Thyroid gland (tissue), 4 donors: ENCODE measurements at regions not wholly inside any gene's neighbourhood (a gene's known extent, or its start where the extent isn't known, plus 50 kb on each side); places are given as distances from the start of the nearest gene placed in this dataset.

Source experiments
- DNase-seq, 2 donors: peaks; one replicate each; pipeline ENCODE4 v3.0.0-alpha.2; 2019
- H3K27ac ChIP-seq, 3 donors: fragments of 200-600 bp; sonication (generic); 1 replicate in 2 of 3; 2 replicates in 1 of 3; pipeline ENCODE4 v1.5.1; 2016 to 2019; ENCODE audit warnings: mild to moderate bottlenecking in 1 of 3, moderate library complexity in 1 of 3
- H3K27me3 ChIP-seq: fragments of 200-600 bp; sonication (generic); one replicate; pipeline ENCODE4 v1.5.1; 2019
- H3K36me3 ChIP-seq, 2 donors: fragments of 200-600 bp; sonication (generic); one replicate each; pipeline ENCODE4 v1.5.1; 2016 to 2019
- H3K4me1 ChIP-seq, 2 donors: fragments of 200-600 bp; sonication (generic); one replicate each; pipeline ENCODE4 v1.5.1; 2017 to 2019
- H3K4me3 ChIP-seq, 3 donors: fragments of 200-600 bp; sonication (generic); replicated peaks in 1 of 3; 1 replicate in 2 of 3; 2 replicates in 1 of 3; pipeline ENCODE4 v1.5.1; 2016; ENCODE audit warnings: mild to moderate bottlenecking in 1 of 3
- H3K9me3 ChIP-seq: fragments of 200-600 bp; sonication (generic); one replicate; pipeline ENCODE4 v1.5.1; 2017
- CTCF ChIP-seq, 6 experiments: fragments of 200-600 bp in 3 of 6; fragments of 450-650 bp in 3 of 6; sonication (generic) in 3 of 6; IDR thresholded peaks; one replicate each; pipeline ENCODE4 v1.5.1; 2016 to 2019; ENCODE audit warnings: antibody characterized with exemption in 6 of 6, mild to moderate bottlenecking in 2 of 6, inconsistent platforms in 1 of 6, moderate library complexity in 1 of 6
- POLR2A ChIP-seq, 2 donors: fragments of 450-650 bp; IDR thresholded peaks; one replicate each; pipeline ENCODE4 v1.6.1; 2017; ENCODE audit warnings: antibody characterized with exemption in 2 of 2, mild to moderate bottlenecking in 2 of 2, moderate library complexity in 1 of 2
- WGBS, 2 donors: methylation state at CpG; one replicate each; pipeline ENCODE4 v1.1.5; 2017; 5-methylcytosine and 5-hydroxymethylcytosine counted together
- intact Hi-C: fragments of 100-400 bp; cut with DNase I; formaldehyde crosslinking; loops from one replicate; pipeline ENCODE4 v1.15.1; 2023

- peaks cover 8 to 19% of the 10 kb centered on the region in 2 donors for H3K4me1 ChIP-seq
- H3K27me3 ChIP-seq = no peaks in the 10 kb centered on the region
- TF ChIP-seq POLR2A (IDR thresholded peaks at IDR 0.05) = no peak
- H3K27ac ChIP-seq = no peak overlapping the region
- no peak overlapping the region for H3K4me3 ChIP-seq
- 64 to 93% methylated on average over 3 of the region's 3 CpGs for WGBS, 2 donors
- no peaks in the 10 kb centered on the region for H3K36me3 ChIP-seq
- intact Hi-C loops = no loop called here
- H3K9me3 ChIP-seq = no peaks in the 10 kb centered on the region
- no peak for DNase-seq
Observed at GRCh38 chr16:73427164-73427563, 379.2 kb upstream of the ZFHX3 start.

DNA sequence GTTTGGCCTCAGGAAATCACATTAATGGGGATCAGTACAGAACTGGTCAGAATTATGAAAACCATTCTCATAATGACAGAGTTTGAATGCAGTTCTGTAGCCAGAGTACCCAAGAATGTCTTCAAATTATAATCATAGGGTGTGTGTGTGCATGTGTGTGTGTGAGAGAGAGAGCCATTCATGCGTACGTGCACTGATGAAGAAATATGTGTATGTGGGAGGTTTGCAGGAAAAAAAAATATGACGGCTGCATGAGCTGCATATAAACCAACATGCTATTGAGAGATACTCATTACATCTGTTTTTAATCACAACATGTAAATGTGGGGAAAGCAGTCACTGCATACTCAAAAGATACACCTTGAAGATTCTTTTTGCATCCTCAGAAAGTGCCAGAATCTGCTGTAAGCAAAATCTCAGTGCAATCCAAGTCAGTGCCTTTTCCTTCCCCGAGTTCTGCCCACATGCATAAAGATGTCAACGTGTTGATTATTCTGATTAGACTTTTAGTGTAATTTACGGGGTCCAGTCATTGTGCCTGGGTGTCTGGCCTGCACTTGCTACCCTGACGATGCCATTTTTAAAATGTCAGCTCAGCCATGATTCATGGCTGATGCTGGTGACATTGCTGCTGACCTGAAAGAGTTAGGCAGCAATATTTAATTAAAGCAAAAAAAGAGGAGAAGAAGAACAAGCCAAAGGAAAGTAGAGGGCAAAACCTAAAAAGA, 378.7 kb upstream of the ZFHX3 start:
- TF ChIP-seq CTCF (IDR thresholded peaks at IDR 0.05) (no peak), POLR2A (IDR thresholded peaks at IDR 0.05) (no peak)
- peak overlapping the region in 2 of 3 donors; percentile 47 to 56 for H3K27ac ChIP-seq
- peaks cover 8 to 19% of the 10 kb centered on the region in 2 donors for H3K4me1 ChIP-seq
- peak; percentile 14 to 27 for DNase-seq
- no peaks in the 10 kb centered on the region for H3K9me3 ChIP-seq
- intact Hi-C loops = no loop called here
- no peak overlapping the region for H3K4me3 ChIP-seq
- H3K27me3 ChIP-seq = no peaks in the 10 kb centered on the region
- H3K36me3 ChIP-seq = no peaks in the 10 kb centered on the region
- 58 to 67% methylated on average over 7 of the region's 7 CpGs for WGBS, 2 donors

DNA sequence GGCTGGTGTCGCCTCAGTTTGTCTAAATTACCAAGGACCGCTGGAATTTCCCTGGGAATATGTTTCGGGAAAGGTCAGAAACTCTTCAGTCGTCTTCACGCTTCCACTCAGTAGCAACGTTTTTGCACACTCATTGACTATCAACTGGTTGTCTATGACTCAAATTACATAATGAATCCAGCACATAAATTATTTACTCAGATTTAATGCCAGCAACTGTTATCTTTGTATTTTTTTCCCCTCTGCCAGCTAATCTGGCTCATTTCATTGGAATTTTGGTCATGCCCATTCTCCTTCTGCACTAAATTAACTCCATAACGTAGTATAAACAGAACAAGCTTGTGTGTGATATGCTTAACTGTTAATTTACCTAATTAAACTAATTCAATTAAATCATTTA, 372.7 kb upstream of the ZFHX3 start:
- no peak for TF ChIP-seq POLR2A (IDR thresholded peaks at IDR 0.05)
- no peak for TF ChIP-seq CTCF (IDR thresholded peaks at IDR 0.05)
- Histone ChIP-seq H3K4me1 (peaks cover 4 to 17% of the 10 kb centered on the region in 2 donors), H3K27ac (no peak overlapping the region), H3K27me3 (no peaks in the 10 kb centered on the region), H3K4me3 (no peak overlapping the region), H3K9me3 (no peaks in the 10 kb centered on the region), H3K36me3 (no peaks in the 10 kb centered on the region)
- WGBS, 2 donors = 67 to 80% methylated on average over 7 of the region's 7 CpGs
- intact Hi-C loops = no loop called here
- no peak for DNase-seq

GRCh38 chr16:73420244-73420643, 372.3 kb upstream of the ZFHX3 start:
- Histone ChIP-seq H3K27ac (no peak overlapping the region), H3K36me3 (no peaks in the 10 kb centered on the region), H3K4me1 (peaks cover 4 to 17% of the 10 kb centered on the region in 2 donors), H3K9me3 (no peaks in the 10 kb centered on the region), H3K27me3 (no peaks in the 10 kb centered on the region), H3K4me3 (no peak overlapping the region)
- WGBS, 2 donors = 93% methylated on average over 8 of the region's 8 CpGs
- TF ChIP-seq POLR2A (IDR thresholded peaks at IDR 0.05) = no peak
- TF ChIP-seq CTCF (IDR thresholded peaks at IDR 0.05) = no peak
- intact Hi-C loops = no loop called here
- no peak for DNase-seq

DNA sequence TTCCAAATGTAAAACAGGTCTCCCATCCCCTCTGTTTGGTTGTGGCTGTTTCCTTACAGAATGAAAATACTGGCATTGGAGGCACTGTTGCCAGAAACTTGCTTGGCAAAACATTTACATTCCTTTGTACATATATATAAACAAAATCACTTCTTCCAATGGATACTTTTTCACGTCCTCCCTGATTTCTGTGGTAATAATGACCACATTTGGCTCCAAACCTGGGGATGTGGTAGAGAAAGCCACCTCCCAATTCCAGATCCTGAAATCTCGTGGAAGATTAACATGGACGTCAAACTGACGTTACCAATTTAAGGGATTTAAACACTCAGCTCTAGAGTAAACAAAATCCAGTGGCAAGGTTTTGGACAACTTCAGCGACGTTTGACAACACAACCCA, 370.8 kb upstream of the ZFHX3 start:
- Histone ChIP-seq H3K4me3 (no peak overlapping the region), H3K27ac (no peak overlapping the region), H3K27me3 (no peaks in the 10 kb centered on the region), H3K9me3 (no peaks in the 10 kb centered on the region), H3K36me3 (no peaks in the 10 kb centered on the region), H3K4me1 (peaks cover 0 to 13% of the 10 kb centered on the region in 2 donors)
- WGBS, 2 donors = 65 to 76% methylated on average over 6 of the region's 6 CpGs
- intact Hi-C loops = no loop called here
- no peak for DNase-seq
- no peak for TF ChIP-seq POLR2A (IDR thresholded peaks at IDR 0.05)
- TF ChIP-seq CTCF (IDR thresholded peaks at IDR 0.05) = no peak
